ENCODE measurements at regions not wholly inside any gene's neighbourhood (a gene's known extent, or its start where the extent isn't known, plus 50 kb on each side); places are given as distances from the start of the nearest gene placed in this dataset.

- TF ChIP-seq, protein P1, sequence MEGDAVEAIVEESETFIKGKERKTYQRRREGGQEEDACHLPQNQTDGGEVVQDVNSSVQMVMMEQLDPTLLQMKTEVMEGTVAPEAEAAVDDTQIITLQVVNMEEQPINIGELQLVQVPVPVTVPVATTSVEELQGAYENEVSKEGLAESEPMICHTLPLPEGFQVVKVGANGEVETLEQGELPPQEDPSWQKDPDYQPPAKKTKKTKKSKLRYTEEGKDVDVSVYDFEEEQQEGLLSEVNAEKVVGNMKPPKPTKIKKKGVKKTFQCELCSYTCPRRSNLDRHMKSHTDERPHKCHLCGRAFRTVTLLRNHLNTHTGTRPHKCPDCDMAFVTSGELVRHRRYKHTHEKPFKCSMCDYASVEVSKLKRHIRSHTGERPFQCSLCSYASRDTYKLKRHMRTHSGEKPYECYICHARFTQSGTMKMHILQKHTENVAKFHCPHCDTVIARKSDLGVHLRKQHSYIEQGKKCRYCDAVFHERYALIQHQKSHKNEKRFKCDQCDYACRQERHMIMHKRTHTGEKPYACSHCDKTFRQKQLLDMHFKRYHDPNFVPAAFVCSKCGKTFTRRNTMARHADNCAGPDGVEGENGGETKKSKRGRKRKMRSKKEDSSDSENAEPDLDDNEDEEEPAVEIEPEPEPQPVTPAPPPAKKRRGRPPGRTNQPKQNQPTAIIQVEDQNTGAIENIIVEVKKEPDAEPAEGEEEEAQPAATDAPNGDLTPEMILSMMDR (IDR thresholded peaks at IDR 0.05; ENCODE audit: insufficient read depth, low read depth, low read length), result no peak
- no peak for TF ChIP-seq EZH2 (IDR thresholded peaks at IDR 0.05; ENCODE audit: insufficient read depth, low read length)
Measured at GRCh38 chr6:141259807-141260206, 872.9 kb upstream of the GJE1 start.
